Mucosa of descending colon (tissue), 3 donors: ENCODE measurements at regions not wholly inside any gene's neighbourhood (a gene's known extent, or its start where the extent isn't known, plus 50 kb on each side); places are given as distances from the start of the nearest gene placed in this dataset.

Source experiments
- ATAC-seq: fragments of 200-7000 bp; cut with Tn5 transposase; one replicate; pipeline ENCODE4 v1.9.1; 2020; ENCODE audit warnings: mild to moderate bottlenecking, moderate library complexity
- DNase-seq, 3 donors: peaks; one replicate each; pipeline ENCODE4 v3.0.0-alpha.2; 2020
- H3K36me3 ChIP-seq: fragments of 200-600 bp; one replicate; pipeline ENCODE4 v1.8.0; 2021; ENCODE audit warnings: low read depth, mild to moderate bottlenecking
- H3K4me1 ChIP-seq: fragments of 200-600 bp; one replicate; pipeline ENCODE4 v1.8.0; 2021; ENCODE audit warnings: low read depth, mild to moderate bottlenecking
- H3K4me3 ChIP-seq: fragments of 200-600 bp; one replicate; pipeline ENCODE4 v1.8.0; 2021; ENCODE audit warnings: mild to moderate bottlenecking
- H3K9me3 ChIP-seq: fragments of 200-600 bp; one replicate; pipeline ENCODE4 v1.8.0; 2021; ENCODE audit warnings: mild to moderate bottlenecking
- CTCF ChIP-seq: fragments of 200-600 bp; IDR thresholded peaks from one replicate; pipeline ENCODE4 v1.8.0; 2022; ENCODE audit warnings: antibody characterized with exemption, mild to moderate bottlenecking
- intact Hi-C, 2 donors: fragments of 100-400 bp; cut with DNase I in 1 of 2; cut with micrococcal nuclease in 1 of 2; formaldehyde crosslinking; loops; one replicate each; pipeline versions ENCODE4 v1.11.0 to v1.11.1; 2022; cut with DNase I, micrococcal nuclease
- donor health status: DM: no; HTN: no; CAD: no; lungs with moderate emphysema.
- donor health status: DM: no; HTN: no; CAD: no.
- donor health status: DM: no; HTN: yes; CAD: no.

GRCh38 chr16:51034481-51035109 is 116.5 kb downstream of the SALL1 start:
- ATAC-seq (no peak), DNase-seq (no peak)
- Histone ChIP-seq H3K4me3 (no peak overlapping the region), H3K36me3 (no peaks in the 10 kb centered on the region), H3K9me3 (no peaks in the 10 kb centered on the region), H3K4me1 (no peaks in the 10 kb centered on the region)
- TF ChIP-seq CTCF: no peak
- intact Hi-C loops: no loop called here

GRCh38 chr16:51031598-51031997 is 119.5 kb downstream of the SALL1 start:
- H3K36me3 ChIP-seq: no peaks in the 10 kb centered on the region
- H3K4me3 ChIP-seq: no peak overlapping the region
- intact Hi-C loops: no loop called here
- ATAC-seq (no peak), DNase-seq (no peak)
- no peaks in the 10 kb centered on the region for H3K4me1 ChIP-seq
- H3K9me3 ChIP-seq: no peaks in the 10 kb centered on the region
- no peak for TF ChIP-seq CTCF

GRCh38 chr16:51030516-51030915 is 120.6 kb downstream of the SALL1 start:
- DNase-seq (no peak), ATAC-seq (no peak)
- no peaks in the 10 kb centered on the region for H3K9me3 ChIP-seq
- H3K4me1 ChIP-seq: no peaks in the 10 kb centered on the region
- TF ChIP-seq CTCF: no peak
- intact Hi-C loops: no loop called here
- no peak overlapping the region for H3K4me3 ChIP-seq
- no peaks in the 10 kb centered on the region for H3K36me3 ChIP-seq

DNA sequence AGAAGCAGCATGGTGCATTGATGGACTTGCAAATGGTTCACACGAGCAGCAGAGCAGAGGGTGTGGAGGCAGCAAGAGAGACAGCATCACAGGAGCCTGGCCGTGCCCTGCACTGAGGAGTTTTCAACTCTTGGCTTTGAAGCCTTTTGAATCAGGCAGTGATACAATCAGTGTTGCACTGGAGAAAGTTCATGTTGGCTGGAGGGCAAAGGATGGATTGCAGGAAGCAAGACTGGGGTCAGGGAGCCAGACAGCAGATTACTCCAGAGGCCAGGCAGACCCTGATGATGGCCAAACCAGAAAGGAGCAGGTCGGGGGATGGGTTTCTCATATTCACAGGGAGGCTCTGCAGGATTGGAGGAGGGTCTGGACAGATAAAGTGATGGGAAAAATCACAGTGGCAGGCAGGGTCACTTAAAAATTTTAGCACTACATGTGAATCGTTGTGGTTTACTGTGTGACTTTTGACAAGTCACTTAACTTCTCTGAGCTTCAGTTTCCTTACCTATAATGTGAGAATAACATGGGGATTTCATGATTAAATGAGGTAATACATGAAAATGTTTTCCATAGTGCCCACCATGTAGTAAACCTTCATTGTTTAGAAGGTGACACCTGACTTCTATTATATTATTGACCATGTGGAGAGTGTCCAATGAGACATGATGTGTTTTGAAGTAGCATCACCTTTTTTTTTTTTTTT is 125.3 kb downstream of the SALL1 start:
- no peak for TF ChIP-seq CTCF
- intact Hi-C loops: no loop called here
- Histone ChIP-seq H3K4me3 (no peak overlapping the region), H3K36me3 (no peaks in the 10 kb centered on the region), H3K4me1 (no peaks in the 10 kb centered on the region), H3K9me3 (no peaks in the 10 kb centered on the region)
- no peak for ATAC-seq
- DNase-seq: no peak

DNA sequence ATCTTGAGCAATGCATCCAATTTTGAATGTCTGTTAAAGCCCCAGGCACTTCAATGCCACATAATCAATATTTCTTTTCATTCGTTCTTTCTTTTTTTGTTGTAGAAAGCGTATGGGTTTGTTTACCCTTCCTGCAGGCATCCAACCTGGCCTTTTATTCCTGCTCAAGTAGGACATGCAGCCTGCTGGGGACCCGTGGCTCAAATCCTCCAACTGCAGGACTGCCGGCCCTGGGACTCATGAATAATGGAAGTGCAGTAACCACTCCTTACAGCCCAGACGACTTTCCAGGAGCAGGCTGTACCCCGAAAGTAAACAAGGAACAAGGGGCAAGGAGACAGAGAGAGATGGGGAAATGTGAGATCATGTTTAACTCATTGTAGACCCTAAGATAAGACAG is 126.4 kb downstream of the SALL1 start:
- ATAC-seq (no peak), DNase-seq (no peak)
- Histone ChIP-seq H3K9me3 (no peaks in the 10 kb centered on the region), H3K36me3 (no peaks in the 10 kb centered on the region), H3K4me1 (no peaks in the 10 kb centered on the region), H3K4me3 (no peak overlapping the region)
- no peak for TF ChIP-seq CTCF
- intact Hi-C loops: no loop called here
